Loucy (cell line): ENCODE measurements at regions not wholly inside any gene's neighbourhood (a gene's known extent, or its start where the extent isn't known, plus 50 kb on each side); places are given as distances from the start of the nearest gene placed in this dataset.
"Not testable (repeated sequence)": the region's sequence is repeated elsewhere in the genome, so short reads cannot be mapped to it uniquely, and the experiment has no call there.

Source experiments
- H2AFZ ChIP-seq: fragments of 200-600 bp; sonication (generic); 2 replicates; pipeline ENCODE4 v1.6.0; 2016; ENCODE audit warnings: antibody characterized with exemption, mild to moderate bottlenecking, low read length, moderate library complexity
- H3F3A ChIP-seq: fragments of 200-600 bp; 2 replicates; pipeline ENCODE4 v1.6.0; 2016; ENCODE audit warnings: antibody characterized with exemption, low read depth, mild to moderate bottlenecking
- H3K27me3 ChIP-seq: fragments of 200-600 bp; sonication (generic); 2 replicates; pipeline ENCODE4 v1.6.1; 2014; ENCODE audit warnings: low read length, mild to moderate bottlenecking; ENCODE audit not compliant: insufficient read depth, poor library complexity, severe bottlenecking
- H3K36me3 ChIP-seq: fragments of 200-600 bp; sonication (generic); 2 replicates; pipeline ENCODE4 v1.6.1; 2016; ENCODE audit warnings: low read length; ENCODE audit not compliant: insufficient read depth
- H3K4me1 ChIP-seq: fragments of 200-600 bp; sonication (generic); 2 replicates; pipeline ENCODE4 v1.5.1; 2014; ENCODE audit warnings: low read length, mild to moderate bottlenecking; ENCODE audit not compliant: insufficient read depth, poor library complexity, severe bottlenecking
- H3K4me2 ChIP-seq: fragments of 200-600 bp; sonication (generic); 2 replicates; pipeline ENCODE4 v1.6.0; 2014; ENCODE audit warnings: antibody characterized with exemption, low read length, low read depth, mild to moderate bottlenecking; ENCODE audit not compliant: poor library complexity, severe bottlenecking
- H3K4me3 ChIP-seq: fragments of 200-600 bp; sonication (generic); 2 replicates; pipeline ENCODE4 v1.5.1; 2014; ENCODE audit warnings: low read length, mild to moderate bottlenecking, mixed read lengths; ENCODE audit not compliant: poor library complexity, severe bottlenecking
- H3K79me2 ChIP-seq: fragments of 200-600 bp; sonication (generic); 2 replicates; pipeline ENCODE4 v1.6.1; 2014; ENCODE audit warnings: low read length; ENCODE audit not compliant: insufficient read depth
- H3K9ac ChIP-seq: fragments of 200-600 bp; sonication (generic); 2 replicates; pipeline ENCODE4 v1.6.0; 2014; ENCODE audit warnings: mild to moderate bottlenecking, low read depth, low read length, moderate library complexity; ENCODE audit not compliant: poor library complexity, severe bottlenecking
- H3K9me2 ChIP-seq: fragments of 200-600 bp; sonication (generic); replicated peaks from 2 replicates; pipeline ENCODE4 v1.6.1; 2016; ENCODE audit warnings: low read depth, low read length, mixed read lengths
- H3K9me3 ChIP-seq: fragments of 200-600 bp; sonication (generic); 2 replicates; pipeline ENCODE4 v1.6.1; 2014; ENCODE audit warnings: mild to moderate bottlenecking, antibody characterized with exemption, low read length, low read depth; ENCODE audit not compliant: insufficient read depth
- H4K20me1 ChIP-seq: fragments of 200-600 bp; sonication (generic); 2 replicates; pipeline ENCODE4 v1.6.0; 2014; ENCODE audit warnings: antibody characterized with exemption, low read length, mild to moderate bottlenecking; ENCODE audit not compliant: insufficient read depth, poor library complexity, severe bottlenecking
- EZH2phosphoT487 ChIP-seq: fragments of 200-600 bp; IDR thresholded peaks from 2 replicates; pipeline ENCODE4 v1.6.1; 2018; ENCODE audit warnings: antibody characterized with exemption, mild to moderate bottlenecking, moderate library complexity, borderline replicate concordance
- TF ChIP-seq, protein P1 (sequence below): fragments of 200-600 bp; sonication (generic); conservative IDR thresholded peaks from 2 replicates; pipeline ENCODE4 v1.5.1; 2014; ENCODE audit warnings: mild to moderate bottlenecking, antibody characterized with exemption, low read length

DNA sequence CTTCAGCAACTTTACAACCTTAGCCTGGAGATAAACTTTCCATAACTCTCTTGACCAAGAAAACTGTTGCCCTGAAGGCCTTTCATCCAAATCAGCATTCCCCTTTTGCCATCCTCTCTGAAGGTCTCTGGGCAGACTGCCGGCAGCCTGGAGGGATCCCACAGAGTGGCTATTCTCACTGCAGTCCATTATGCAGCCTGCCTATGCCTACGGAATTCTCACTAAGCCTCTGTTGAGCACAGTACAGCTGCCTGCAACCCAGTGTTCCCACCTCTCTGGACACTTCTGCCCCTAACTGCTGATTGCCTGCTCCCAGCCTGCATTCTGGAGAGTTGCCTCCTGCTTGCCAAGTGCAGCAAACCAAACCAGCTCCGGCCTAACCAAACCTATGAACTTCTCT is 548.9 kb upstream of the STEAP1 start:
- Histone ChIP-seq H2AFZ (no peak overlapping the region), H3K4me2 (no peak overlapping the region), H3K36me3 (no peaks in the 10 kb centered on the region), H3F3A (no peaks in the 10 kb centered on the region), H3K27me3 (no peaks in the 10 kb centered on the region), H3K9ac (no peak overlapping the region), H3K9me2 (no peaks in the 10 kb centered on the region), H4K20me1 (no peaks in the 10 kb centered on the region), H3K79me2 (no peaks in the 10 kb centered on the region), H3K4me3 (no peak overlapping the region), H3K9me3 (no peaks in the 10 kb centered on the region), H3K4me1 (no peaks in the 10 kb centered on the region)
- no peak for TF ChIP-seq EZH2phosphoT487
- TF ChIP-seq, protein P1, sequence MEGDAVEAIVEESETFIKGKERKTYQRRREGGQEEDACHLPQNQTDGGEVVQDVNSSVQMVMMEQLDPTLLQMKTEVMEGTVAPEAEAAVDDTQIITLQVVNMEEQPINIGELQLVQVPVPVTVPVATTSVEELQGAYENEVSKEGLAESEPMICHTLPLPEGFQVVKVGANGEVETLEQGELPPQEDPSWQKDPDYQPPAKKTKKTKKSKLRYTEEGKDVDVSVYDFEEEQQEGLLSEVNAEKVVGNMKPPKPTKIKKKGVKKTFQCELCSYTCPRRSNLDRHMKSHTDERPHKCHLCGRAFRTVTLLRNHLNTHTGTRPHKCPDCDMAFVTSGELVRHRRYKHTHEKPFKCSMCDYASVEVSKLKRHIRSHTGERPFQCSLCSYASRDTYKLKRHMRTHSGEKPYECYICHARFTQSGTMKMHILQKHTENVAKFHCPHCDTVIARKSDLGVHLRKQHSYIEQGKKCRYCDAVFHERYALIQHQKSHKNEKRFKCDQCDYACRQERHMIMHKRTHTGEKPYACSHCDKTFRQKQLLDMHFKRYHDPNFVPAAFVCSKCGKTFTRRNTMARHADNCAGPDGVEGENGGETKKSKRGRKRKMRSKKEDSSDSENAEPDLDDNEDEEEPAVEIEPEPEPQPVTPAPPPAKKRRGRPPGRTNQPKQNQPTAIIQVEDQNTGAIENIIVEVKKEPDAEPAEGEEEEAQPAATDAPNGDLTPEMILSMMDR: no peak

- Histone ChIP-seq H2AFZ (no peak overlapping the region), H3K4me1 (no peaks in the 10 kb centered on the region), H3K9me3 (no peaks in the 10 kb centered on the region), H4K20me1 (no peaks in the 10 kb centered on the region), H3F3A (no peaks in the 10 kb centered on the region), H3K4me2 (no peak overlapping the region), H3K9ac (no peak overlapping the region), H3K36me3 (no peaks in the 10 kb centered on the region), H3K4me3 (no peak overlapping the region), H3K27me3 (no peaks in the 10 kb centered on the region), H3K9me2 (no peaks in the 10 kb centered on the region), H3K79me2 (no peaks in the 10 kb centered on the region)
- TF ChIP-seq, protein P1: no peak
- no peak for TF ChIP-seq EZH2phosphoT487
Observed at GRCh38 chr7:89606511-89606910, 547.8 kb upstream of the STEAP1 start.

DNA sequence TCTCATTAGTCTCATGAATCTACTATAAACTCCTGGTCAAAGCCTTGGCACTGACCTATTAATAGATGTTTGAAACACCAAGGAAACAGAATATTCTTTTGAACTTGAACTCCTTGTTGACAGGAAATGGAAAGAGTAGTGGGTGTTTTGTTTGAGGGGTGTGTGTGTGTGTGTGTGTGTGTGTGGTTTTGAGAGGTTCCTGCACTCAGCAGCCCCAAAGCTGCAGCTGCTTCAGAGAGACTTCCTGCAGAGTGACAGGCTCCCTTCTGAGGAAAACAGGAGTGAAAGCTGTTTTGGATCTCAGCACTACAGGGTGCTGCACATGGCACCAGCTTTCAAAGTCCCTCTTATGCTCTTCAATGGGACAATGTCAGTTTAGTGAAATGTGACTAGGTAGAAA is 546.5 kb upstream of the STEAP1 start:
- no peak overlapping the region for H3K4me2 ChIP-seq
- no peaks in the 10 kb centered on the region for H3K27me3 ChIP-seq
- H3K9ac ChIP-seq: no peak overlapping the region
- H3K9me2 ChIP-seq: no peaks in the 10 kb centered on the region
- no peaks in the 10 kb centered on the region for H3K36me3 ChIP-seq
- H3F3A ChIP-seq: no peaks in the 10 kb centered on the region
- TF ChIP-seq, protein P1: no peak
- TF ChIP-seq EZH2phosphoT487: no peak
- no peaks in the 10 kb centered on the region for H3K9me3 ChIP-seq
- no peaks in the 10 kb centered on the region for H4K20me1 ChIP-seq
- H3K4me1 ChIP-seq: no peaks in the 10 kb centered on the region
- no peaks in the 10 kb centered on the region for H3K79me2 ChIP-seq
- no peak overlapping the region for H3K4me3 ChIP-seq
- no peak overlapping the region for H2AFZ ChIP-seq

DNA sequence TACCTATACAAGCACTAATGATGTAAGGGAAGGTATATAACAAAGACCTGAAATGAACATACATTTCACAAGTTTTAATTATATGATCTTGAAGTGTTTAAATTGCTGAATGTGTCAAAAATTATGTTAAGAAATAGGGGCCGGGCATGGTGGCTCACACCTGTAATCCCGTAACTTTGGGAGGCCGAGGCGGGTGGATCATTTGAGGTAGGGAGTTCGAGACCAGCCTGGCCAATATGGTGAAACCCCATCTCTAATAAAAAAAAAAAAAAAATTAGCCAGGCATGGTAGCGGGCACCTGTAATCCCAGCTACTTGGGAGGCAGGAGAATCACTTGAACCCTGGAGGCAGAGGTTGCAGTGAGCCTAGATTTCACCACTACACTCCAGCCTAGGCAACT is 537.4 kb upstream of the STEAP1 start:
- not testable (repeated sequence) for H3K79me2 ChIP-seq, H4K20me1 ChIP-seq, H3K4me1 ChIP-seq, H3K27me3 ChIP-seq, H3K4me3 ChIP-seq, H3K9ac ChIP-seq, H2AFZ ChIP-seq, H3K9me2 ChIP-seq, H3K9me3 ChIP-seq, H3F3A ChIP-seq, H3K4me2 ChIP-seq, H3K36me3 ChIP-seq
